Kidney tubule cell (primary cell): ENCODE measurements at regions not wholly inside any gene's neighbourhood (a gene's known extent, or its start where the extent isn't known, plus 50 kb on each side); places are given as distances from the start of the nearest gene placed in this dataset.
A peak's percentile ranks its signal among the peaks of the same experiment; 100 is the strongest.

Experiments used
- DNase-seq: peaks from one replicate; pipeline ENCODE4 v3.0.0-alpha.2; 2018; ENCODE audit warnings: low spot score

GRCh38 chr1:228920831-228921230, 185.6 kb downstream of the RHOU start:
- no peak for DNase-seq

DNA sequence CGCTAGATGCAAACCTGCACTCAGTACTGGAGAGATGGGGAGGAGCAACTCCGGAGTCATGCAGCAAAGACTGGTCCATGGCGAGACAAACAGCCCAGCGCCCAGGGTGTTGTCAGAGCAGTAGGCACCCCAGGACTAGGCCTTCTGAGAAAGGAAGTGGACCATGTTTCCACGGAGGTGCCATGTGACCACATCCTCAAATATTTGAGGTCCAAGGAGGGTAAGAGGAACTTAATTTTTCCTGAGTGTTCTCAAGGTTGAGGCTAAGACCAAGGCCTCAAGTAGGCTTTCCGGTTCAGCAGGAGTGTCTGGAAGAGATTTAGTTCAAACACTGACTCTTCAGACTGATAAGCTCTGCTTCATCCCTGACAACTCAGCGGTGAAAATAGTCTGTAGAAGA, 186.2 kb downstream of the RHOU start:
- no peak for DNase-seq

DNA sequence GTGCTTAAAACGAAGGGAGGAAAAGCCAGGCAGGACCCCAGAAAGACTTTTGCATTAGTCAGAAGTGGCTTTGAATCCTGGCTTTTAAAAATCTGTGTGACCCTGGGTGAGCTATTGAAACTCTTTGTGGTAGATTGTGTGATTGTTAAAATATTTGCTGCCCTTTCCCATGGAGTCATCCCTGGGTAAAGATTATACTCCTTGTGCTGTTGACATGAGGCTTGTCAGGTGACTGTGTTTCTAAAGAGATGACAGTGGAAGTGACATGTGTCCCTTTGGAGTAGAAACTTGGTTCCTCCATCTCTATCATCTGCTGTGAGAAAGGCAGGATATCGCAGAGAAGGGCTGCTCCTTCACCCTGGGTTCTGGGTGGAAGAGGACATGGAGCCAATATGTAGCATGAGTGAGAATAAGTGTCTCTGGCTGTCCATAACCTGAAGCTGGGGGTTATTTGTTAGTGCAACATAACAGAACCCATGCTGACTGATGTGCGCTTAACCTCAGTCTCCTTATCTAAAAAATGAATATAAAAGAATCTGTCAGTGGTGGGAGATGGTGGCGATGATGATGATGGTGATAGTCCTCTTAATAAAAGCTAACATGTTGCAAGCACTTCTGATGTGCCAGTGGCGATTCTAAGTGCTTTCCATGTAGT, 187.6 kb downstream of the RHOU start:
- DNase-seq = no peak

- no peak for DNase-seq
These were observed 188.9 kb downstream of the RHOU start for GRCh38 chr1:228923973-228924686.

DNA sequence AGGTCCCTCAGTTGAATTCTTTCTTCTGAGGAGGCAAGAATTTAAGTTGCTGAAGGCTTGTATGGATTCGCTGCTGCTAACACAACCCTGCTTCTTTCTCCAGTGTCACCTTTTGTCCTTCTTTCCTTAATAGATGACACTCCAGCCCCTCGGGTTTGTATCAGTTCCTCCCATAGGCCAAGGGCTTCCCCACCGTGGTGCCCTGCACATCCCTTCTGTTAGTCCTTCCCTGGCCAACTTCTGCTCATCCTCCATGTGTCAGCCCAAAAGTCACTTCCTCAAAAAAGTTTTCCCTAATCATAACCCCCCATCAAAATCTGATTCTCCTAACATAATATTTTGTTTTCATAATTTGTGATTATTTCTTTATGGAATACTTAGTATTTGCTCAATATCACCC, 190.4 kb downstream of the RHOU start:
- no peak for DNase-seq

DNA sequence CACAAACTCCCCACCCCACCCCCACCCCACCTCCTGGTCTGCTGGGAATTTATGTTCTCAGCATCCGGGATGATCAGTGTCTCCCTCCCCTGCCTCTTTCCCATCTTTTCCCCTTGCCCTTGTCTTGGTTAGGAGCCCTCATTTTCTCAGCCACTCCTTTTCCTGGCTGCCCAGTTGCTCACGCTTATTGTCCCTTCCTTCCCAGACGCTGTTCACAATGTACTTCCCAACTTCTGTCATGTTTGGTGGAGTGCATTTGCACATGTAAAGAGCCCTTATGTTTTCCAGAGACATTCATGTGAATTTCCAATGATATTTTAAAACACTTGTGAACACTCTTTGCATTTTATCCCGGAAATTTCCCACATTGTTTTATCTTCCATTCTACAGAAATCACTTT, 192.1 kb downstream of the RHOU start:
- DNase-seq = no peak

GRCh38 chr1:228927946-228928898, 192.9 kb downstream of the RHOU start:
- DNase-seq = no peak

GRCh38 chr1:228929476-228930027, 194.3 kb downstream of the RHOU start:
- DNase-seq = no peak

- peak; percentile 6 for DNase-seq
These were observed 195.2 kb downstream of the RHOU start for GRCh38 chr1:228930479-228930957.

DNA sequence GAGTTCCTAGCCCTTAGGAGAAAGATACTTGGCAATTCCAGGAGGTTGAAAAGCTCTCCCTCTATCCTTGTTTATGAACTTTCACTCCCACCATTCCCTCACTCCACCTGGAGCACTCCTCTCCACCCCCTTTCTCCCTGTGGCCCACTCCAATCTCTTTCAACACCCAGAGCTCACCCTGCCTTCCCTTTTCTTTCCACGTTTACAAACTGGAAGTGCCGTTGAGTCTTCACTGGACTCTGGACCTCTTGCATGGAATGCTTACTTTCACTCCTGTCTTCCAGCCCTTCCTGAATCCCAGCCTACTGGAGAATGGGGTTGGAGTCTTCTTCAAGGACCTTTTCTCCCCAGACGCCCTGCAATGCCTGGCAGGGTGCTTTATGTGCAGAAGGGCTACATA, 198.5 kb downstream of the RHOU start:
- no peak for DNase-seq

- DNase-seq = no peak
These were observed 200.0 kb downstream of the RHOU start for GRCh38 chr1:228935198-228935663.

DNA sequence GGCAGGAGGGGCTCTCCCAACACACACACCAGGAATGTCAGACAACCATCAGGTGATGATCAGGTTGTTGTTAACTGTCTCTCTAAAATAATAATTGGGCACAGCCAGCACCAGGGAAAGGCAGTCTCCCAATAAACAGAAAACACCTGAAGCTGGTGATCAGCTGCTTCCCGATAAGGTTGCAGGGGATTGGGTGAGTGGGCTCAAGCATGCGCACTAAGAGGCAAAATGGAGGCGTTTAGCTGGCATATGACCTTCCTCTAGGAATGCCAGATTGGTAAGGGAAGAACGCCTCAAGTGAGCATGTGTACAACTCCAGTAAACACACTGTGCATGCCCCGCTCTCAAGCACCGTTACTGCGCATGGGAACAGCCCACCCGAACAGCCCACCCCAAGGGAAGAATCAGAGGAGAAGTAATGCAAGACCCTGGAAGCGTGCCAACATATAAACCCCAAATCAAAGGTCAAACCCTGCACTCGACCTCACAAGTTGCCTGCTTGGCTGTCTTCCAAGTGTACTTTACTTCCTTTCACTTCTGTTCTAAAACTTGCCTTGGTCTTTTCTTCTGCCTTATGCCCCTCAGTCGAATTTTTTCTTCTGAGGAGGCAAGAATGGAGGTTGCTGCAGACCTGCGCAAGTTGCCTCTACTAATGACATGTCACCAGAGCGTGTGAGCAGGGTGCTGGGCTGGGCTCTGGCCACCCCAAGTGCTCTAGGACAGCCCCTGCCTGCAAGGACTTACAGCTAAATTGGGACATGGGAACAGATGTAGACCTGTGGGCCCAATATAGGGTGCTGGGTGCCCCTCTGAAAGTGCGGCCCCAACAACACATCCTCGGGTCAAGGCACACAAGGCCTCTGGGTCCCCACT, 200.8 kb downstream of the RHOU start:
- no peak for DNase-seq

GRCh38 chr1:228936881-228937280, 201.6 kb downstream of the RHOU start:
- no peak for DNase-seq

GRCh38 chr1:228937351-228937750, 202.1 kb downstream of the RHOU start:
- DNase-seq = no peak

DNA sequence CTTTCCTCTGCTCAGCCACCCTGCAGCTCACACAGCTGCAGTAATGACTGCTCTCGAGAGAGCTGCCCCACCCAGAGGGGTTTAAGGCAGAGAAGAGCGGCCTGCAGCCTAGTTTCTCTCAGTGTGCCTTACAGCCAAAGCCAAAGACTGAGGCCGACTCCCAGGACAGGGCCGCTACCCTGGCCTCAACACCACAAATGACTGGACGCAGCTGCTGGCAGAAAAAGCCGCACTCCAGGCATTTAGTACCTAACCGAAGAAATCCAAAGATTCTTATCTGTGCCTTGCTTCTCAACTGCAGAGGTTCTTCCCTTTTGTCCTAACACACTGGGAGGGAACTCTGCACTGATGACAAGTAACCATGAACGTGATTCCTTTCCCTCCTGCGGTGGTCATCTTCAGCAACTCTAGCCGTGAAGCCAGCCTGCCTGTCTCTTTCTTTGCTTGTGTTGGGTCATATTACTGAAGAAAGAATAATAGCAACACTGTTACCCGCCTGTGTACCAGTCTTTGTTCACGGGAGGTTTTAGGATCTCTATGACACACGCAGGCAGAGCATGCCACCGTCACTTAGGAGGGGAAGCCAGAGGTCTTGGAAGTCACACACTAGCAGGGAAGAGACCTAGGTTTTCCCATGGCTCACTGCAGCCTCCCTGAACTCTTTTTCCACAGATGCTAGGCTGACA, 202.7 kb downstream of the RHOU start:
- DNase-seq = no peak

DNA sequence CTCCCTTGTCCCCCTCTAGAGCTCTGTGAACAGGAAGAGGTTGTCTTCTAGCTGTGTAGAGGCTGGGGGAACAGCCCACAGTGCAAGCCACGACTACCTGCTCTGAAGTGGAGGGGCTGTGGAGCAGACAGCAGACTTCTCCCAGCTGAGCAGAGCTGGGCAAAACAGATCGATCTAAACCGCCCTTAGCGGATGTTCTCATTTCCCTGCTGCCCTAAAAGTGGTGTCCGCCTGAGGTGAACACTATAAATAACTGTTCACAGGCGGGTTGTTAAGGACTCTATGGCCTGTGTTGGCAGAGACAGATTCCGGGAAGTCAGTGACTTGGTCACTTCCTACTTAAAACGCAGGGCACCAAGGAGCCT, 203.2 kb downstream of the RHOU start:
- peak; percentile 14 for DNase-seq

GRCh38 chr1:228939001-228939691, 203.9 kb downstream of the RHOU start:
- DNase-seq = no peak

DNA sequence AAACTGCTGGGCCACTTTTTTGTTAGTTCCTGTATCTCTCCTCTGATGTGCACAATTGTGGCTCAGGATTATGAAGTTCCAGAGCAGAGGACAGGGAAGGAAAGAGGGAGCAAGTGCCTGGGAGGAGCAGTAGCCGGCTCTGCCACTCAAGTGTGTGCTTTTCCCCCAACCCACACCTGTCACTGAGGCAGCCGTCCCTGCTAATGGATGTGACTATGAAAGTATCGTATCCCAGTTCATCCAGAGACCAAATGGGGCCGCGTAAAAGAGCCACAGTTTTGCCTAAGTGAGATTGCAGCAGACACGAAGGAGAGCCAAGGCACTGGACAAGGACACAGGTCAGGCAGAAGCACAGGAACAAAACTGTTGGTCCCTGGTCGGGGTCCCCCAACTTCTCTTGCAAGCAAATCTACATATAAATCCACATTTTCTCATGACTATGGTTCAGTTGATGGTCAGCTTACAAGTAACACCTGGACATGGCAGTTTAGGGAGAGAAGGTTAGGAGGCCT, 204.7 kb downstream of the RHOU start:
- no peak for DNase-seq

- DNase-seq = no peak
These were observed 205.2 kb downstream of the RHOU start for GRCh38 chr1:228940526-228940925.

DNA sequence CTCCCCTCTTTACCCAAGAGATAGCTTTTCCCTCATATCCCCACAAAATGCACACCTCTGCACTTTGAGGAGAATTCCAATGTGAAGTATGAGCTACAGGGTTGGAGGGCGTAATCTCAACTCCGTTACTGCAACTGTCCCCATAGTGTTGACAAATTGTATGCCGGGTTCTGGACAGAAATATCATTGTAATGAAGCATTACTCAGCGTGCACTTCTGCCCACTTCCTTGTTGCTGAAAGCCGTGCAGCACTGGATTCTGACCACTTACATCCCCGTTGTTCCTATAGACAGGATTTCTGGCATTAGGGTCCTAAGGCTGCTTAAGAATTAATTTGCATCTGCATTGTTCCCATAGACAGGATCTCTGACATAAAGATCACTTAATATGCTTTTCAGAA, 205.6 kb downstream of the RHOU start:
- no peak for DNase-seq
